HG03439 (cell line): ENCODE measurements at regions not wholly inside any gene's neighbourhood (a gene's known extent, or its start where the extent isn't known, plus 50 kb on each side); places are given as distances from the start of the nearest gene placed in this dataset.

Experiments
- ATAC-seq: cut with Tn5 transposase; IDR thresholded peaks from one replicate; pipeline ENCODE4 v1.9.1; 2021; ENCODE audit warnings: mild to moderate bottlenecking, moderate library complexity; ENCODE audit not compliant: unreplicated experiment

DNA sequence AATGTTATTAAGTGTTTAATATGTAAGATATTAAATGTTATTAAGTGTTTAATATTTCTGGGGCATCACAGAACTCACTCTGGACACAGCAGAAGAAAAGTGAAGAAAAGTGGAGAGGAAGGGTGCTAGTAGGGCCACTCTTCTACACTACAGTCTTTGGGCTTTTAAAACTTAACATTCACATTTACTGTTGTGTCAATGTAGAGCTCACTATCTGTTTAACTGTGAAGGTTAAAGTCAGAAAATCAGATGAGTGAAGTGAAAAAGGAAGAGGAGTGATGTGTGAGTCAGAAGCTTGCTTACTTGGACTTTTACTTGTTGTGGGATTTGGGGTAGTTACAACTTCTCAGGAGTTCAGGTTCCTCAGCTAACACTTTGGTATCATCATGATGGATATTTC lies 145.3 kb upstream of the DNAJC19 start:
- no peak for ATAC-seq

DNA sequence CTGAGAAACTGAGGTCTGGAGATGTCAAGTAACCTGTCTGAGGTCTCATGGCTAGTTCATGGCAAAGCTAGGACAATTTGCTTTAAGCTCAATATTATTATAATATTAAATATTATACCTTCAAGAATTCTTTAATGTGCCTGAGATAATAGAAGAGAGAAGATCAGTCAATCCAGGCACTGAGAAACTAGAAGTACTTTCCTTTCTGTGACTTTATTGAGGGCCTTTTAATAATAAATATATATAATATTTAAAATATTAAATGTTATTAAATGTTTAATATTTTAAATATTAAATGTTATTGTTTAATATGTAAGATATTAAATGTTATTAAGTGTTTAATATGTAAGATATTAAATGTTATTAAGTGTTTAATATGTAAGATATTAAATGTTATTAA lies 144.3 kb upstream of the DNAJC19 start:
- ATAC-seq: no peak

- ATAC-seq: no peak
These were observed 116.1 kb upstream of the DNAJC19 start for GRCh38 chr3:181105646-181106045.

GRCh38 chr3:181103605-181104004 lies 114.1 kb upstream of the DNAJC19 start:
- no peak for ATAC-seq

DNA sequence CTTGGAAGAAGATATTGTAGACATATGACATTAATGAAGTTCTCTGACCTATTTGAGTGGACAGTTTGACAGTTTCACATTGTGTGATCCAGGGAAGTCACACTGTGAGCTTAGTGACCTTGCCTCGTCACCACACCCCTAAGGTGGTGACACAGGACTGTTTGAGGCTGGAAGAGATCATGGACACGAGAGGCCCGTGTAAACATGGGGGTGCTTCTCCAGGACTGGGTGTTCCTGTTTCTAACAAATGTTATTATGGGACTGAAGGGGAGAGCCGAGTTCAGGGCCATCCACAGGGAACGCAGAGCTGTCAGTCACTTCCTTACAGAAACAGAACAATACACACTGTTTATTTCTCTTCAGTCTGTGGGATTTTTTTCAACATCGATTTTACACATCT lies 96.5 kb upstream of the DNAJC19 start:
- no peak for ATAC-seq

DNA sequence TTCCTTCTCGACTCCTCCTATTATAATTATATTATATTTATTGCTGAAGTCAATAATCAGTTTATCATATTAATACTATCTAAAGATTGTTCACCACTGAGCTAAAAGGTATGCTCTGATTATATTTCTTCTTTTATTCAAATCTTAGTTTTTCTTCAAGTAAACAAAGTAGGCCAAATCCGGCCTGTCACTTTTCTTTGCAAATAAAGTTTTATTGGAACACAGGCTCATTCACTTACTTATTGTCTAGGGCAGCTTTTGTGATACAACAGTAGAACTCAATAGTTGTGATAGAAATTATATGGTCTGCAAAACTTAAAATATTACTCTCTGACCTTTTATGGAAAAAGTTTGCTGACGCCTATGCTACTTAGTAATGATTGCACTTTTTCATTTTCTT lies 92.4 kb upstream of the DNAJC19 start:
- no peak for ATAC-seq

- ATAC-seq: no peak
These were observed 87.0 kb upstream of the DNAJC19 start for GRCh38 chr3:181076558-181076957.

GRCh38 chr3:181075098-181075497 lies 85.6 kb upstream of the DNAJC19 start:
- ATAC-seq: no peak

- ATAC-seq: no peak
These were observed 76.9 kb upstream of the DNAJC19 start for GRCh38 chr3:181066143-181067087.

- ATAC-seq: no peak
These were observed 66.7 kb upstream of the DNAJC19 start for GRCh38 chr3:181056136-181056732.

GRCh38 chr3:181054538-181054937 lies 65.0 kb upstream of the DNAJC19 start:
- ATAC-seq: no peak

DNA sequence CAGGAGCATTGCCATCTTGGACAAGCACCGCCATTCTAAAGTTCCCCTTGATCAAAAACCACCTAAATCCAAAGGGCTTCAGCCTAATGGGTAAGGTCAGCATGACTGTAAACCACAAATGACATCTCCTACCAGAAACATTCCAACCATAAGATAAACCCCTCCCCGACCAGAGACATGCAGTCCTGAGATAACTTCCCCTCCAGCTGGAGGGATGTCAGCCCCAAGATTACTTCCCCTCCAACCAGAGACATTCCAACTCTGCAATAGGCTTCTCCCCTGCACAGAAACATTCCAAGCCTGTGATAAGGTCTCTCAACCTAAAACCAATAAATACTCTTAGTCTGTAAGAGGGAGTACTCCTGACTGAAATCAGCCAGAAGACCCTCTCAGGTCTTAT lies 62.7 kb upstream of the DNAJC19 start:
- no peak for ATAC-seq

DNA sequence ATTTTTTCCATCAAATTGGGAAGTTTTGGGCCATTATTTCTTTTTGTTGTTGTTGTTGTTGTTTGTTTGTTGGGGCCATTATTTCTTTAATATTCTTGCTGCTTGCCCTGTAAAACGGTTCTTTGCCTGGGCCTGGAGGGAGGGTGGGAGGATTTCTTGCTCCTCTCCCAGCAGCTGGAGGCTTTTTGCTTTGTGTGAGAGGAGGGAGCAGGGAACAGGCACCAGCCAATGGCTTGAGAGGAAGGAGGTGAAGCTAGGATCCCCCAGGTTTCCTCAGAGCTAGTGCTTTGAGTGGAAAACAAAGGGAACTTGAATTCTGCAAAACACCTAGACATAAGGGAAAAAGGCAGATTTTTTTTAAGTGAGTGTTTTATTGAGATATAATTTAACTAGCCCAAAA lies 61.2 kb upstream of the DNAJC19 start:
- no peak for ATAC-seq

DNA sequence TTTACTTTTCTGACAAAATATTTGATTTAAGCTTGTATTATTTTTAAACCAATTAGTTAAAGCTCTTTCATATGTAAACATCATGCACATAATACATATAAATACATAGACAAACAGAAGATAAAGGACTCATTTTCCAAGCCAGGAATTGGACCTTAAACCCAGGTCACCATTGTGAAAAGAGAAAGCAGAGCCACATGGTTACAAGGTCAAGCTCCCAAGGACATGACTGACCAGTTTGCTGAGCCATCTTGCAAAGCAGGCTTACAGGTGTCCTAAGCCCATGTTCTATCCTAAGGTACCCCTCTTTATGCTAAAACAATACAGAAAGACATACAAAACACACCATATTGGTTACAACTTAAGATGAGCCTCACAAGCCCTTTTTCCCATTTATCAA lies 50.5 kb upstream of the DNAJC19 start:
- ATAC-seq: no peak
